DND-41 (cell line): ENCODE measurements at regions not wholly inside any gene's neighbourhood (a gene's known extent, or its start where the extent isn't known, plus 50 kb on each side); places are given as distances from the start of the nearest gene placed in this dataset.

Experiments used
- EZH2 ChIP-seq: IDR thresholded peaks from 3 replicates; pipeline ENCODE4 v1.6.1; 2012; ENCODE audit warnings: borderline replicate concordance, low read depth, mild to moderate bottlenecking, moderate library complexity, low read length, inconsistent platforms; ENCODE audit not compliant: severe bottlenecking
- TF ChIP-seq, protein P1 (sequence below): IDR thresholded peaks from 2 replicates; pipeline ENCODE4 v1.5.1; 2012; ENCODE audit warnings: borderline replicate concordance, low read length, moderate library complexity, mild to moderate bottlenecking; ENCODE audit not compliant: poor library complexity, severe bottlenecking; ENCODE audit errors: extremely low read depth

DNA sequence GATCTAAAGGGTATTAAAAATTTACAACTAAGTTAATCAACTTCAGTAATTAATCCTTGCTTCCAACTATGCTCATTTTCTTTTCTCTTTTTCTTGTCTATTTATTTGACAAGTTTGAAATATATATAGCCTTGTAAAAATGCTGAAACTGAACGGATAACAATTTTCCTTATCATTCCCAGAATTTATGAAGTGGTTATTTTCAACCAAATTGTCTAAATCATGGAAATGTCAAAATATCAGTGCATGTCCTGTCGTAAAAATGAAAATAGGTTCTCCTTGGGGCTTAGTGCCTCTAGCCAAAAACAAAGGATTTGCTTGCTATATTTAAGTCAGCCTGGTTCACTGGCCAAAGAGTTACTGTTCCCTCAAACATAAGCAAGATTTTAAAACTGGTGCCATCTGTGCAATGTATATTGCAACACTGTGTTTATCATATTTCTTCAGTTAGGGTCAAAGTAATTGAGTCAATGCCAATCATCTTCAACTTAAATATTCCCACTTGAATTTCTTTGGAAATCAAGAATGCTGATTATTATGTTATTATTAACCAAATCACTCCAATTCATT lies 798.3 kb downstream of the MAT2B start:
- TF ChIP-seq, protein P1, sequence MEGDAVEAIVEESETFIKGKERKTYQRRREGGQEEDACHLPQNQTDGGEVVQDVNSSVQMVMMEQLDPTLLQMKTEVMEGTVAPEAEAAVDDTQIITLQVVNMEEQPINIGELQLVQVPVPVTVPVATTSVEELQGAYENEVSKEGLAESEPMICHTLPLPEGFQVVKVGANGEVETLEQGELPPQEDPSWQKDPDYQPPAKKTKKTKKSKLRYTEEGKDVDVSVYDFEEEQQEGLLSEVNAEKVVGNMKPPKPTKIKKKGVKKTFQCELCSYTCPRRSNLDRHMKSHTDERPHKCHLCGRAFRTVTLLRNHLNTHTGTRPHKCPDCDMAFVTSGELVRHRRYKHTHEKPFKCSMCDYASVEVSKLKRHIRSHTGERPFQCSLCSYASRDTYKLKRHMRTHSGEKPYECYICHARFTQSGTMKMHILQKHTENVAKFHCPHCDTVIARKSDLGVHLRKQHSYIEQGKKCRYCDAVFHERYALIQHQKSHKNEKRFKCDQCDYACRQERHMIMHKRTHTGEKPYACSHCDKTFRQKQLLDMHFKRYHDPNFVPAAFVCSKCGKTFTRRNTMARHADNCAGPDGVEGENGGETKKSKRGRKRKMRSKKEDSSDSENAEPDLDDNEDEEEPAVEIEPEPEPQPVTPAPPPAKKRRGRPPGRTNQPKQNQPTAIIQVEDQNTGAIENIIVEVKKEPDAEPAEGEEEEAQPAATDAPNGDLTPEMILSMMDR, result no peak
- no peak for TF ChIP-seq EZH2
